Epithelial cell of prostate (primary cell): ENCODE measurements at regions not wholly inside any gene's neighbourhood (a gene's known extent, or its start where the extent isn't known, plus 50 kb on each side); places are given as distances from the start of the nearest gene placed in this dataset.
"Not testable (repeated sequence)": the region's sequence is repeated elsewhere in the genome, so short reads cannot be mapped to it uniquely, and the experiment has no call there.

Experiments
- DNase-seq: peaks from one replicate; pipeline ENCODE4 v3.0.0-alpha.2; 2011; ENCODE audit warnings: low read depth, low spot score
- H3K27ac ChIP-seq: fragments of 450-650 bp; 2 replicates; pipeline ENCODE4 v1.5.1; 2017; ENCODE audit warnings: mild to moderate bottlenecking

DNA sequence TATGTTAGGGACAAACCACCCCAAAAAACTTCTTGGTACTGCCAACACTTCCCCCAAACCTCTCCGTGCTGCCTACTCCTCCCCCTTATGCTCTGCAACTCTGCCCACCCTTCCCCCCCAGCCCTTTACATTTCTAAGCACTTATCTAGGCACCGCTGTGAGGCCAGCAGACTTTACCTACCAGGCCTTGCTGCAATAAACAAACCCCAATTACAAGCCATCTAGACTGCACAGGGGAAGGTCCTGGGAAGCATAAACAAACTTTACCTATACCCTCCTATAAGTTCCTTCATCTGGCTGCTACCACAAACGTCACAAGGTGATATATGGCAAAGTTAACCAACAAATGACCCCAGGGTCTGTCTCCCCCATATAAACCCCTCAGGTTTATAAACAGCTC is 259.4 kb upstream of the GULP1 start:
- DNase-seq: no peak
- no peak overlapping the region for H3K27ac ChIP-seq

DNA sequence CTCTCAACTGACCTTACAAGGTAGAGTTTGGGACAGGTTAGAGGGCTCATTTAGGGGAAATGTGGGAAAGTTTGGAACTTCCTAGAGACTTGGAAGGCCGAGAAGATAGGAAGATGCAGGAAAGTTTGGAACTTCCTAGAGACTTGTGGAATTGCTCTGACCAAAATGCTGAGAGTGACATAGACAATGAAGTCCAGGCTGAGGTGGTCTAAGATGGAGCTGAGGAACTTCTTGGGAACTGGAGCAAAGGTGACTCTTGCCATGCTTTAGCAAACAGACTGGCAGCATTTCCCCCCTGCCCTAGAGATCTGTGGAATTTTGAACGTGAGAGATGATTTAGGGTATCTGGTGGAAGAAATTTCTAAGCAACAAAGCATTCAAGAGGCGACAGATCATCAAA is 258.9 kb upstream of the GULP1 start:
- no peak for DNase-seq
- no peak overlapping the region for H3K27ac ChIP-seq

DNA sequence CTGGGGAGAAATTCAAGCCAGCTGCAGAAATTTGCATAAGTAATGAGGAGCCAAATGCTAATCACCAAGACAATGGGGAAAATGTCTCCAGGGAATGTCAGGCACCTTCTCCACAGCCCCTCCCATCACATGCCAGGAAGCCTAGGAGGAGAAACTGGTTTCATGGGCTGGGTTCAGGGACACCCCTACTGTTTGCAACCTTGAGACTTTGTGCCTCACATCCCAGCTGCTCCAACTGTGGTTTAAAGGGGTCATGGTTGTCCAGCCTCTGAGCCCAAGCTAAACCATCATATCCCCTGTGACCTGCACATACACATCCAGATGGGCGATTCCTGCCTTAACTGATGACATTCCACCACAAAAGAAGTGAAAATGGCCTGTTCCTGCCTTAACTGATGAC is 258.4 kb upstream of the GULP1 start:
- not testable (repeated sequence) for DNase-seq, H3K27ac ChIP-seq

DNA sequence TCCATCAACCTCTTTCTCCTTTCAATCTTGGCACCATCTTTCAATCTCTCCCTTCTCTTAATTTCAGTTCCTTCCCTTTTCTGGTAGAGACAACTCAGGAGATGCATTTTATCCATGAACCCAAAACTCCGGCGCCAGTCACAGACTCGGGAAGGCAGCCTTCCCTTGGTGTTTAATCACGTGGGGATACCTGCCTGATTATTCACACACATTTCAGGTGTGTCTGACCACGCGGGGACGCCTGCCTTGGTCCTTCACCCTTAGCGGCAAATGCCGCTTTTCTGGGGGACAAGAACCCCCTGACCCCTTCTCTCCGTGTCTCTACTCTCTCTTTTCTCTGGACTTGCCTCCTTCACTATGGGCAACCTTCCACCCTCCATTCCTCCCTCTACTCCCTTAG is 257.6 kb upstream of the GULP1 start:
- not testable (repeated sequence) for H3K27ac ChIP-seq, DNase-seq

DNA sequence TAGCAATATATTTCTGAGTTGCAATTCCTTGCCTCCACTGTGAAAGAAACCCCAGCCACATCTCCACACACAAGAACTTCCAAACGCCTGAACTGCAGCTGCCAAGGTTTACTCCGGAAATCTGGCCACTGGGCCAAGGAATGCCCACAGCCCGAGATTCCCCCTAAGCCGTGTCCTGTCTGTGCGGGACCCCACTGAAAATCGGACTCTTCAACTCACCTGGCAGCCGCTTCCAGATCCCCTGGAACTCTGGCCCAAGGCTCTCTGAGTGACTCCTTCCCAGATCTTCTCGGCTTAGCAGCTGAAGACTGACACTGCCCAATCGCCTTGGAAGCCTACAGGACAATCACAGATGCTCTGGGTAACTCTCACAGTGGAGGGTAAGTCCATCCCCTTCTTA is 256.3 kb upstream of the GULP1 start:
- not testable (repeated sequence) for DNase-seq, H3K27ac ChIP-seq

DNA sequence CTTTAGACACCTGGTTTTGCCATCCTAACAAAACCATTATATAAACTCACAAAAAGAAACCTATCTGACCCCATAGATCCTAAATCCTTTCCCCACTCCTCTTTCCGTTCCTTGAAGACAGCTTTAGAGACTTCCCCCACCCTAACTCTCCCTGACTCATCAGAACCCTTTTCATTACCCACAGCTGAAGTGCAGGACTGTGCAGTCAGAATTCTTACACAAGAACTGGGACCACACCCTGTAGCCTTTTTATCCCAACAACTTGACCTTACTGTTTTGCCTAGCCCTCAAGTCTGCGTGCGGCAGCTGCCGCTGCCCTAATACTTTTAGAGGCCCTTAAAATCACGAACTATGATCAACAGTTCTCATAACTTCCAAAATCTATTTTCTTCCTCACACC is 254.9 kb upstream of the GULP1 start:
- not testable (repeated sequence) for DNase-seq, H3K27ac ChIP-seq

DNA sequence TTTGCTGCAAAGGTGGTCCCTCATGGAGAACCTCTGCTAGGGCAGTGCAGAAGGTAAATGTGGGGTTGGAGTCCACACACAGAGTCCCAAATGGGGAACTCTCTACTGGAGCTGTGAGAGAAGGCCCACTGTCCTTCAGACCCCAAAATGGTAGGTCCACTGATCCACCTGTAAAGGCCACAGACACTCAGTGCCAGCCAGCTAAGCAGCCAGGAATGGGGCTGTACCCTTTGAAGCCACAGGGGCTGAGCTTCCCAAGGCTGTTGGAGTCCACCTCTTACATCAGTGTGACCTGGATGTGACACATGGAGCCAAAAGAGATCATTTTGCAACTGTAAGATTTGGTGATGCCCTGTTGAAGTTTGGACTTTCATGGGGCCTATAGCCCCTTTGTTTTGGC is 252.4 kb upstream of the GULP1 start:
- no peak overlapping the region for H3K27ac ChIP-seq
- no peak for DNase-seq

DNA sequence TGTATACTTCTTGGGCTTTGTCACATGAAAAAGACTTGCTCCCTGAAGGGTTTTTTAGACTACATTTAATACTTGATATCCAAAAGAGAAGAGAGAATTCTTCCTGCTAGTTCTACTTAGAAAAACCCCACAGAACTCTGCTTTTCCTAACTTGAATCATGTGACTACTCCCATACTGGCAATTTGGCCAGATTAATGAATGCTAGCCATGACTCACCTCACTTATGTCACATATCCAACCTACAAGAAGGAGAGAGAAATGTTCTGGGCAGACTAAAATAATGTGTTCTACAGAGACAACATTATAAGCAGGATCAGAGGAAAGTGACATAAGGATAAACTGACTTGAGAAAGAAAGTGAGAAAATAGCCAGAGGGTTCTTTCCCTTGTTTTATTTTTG is 249.3 kb upstream of the GULP1 start:
- no peak for DNase-seq
- no peak overlapping the region for H3K27ac ChIP-seq

DNA sequence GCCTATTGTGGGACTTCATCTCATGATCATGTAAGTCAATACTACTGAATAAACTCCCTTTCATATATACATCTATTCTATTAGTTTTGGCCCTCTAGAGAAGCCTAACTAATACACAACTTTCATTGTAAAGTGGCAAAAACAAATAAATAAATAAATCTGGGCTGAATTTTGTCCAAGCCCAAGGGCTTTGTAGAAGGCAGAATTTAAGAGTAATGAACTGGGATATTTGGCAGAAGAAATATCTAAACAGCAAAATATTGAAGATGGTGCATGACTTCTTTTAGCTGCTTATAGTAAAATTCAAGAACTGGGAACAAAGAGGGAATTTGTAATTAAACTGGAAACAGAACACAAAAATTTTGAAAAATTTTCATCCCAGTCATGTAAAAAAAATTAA is 246.7 kb upstream of the GULP1 start:
- no peak for DNase-seq
- H3K27ac ChIP-seq: no peak overlapping the region

DNA sequence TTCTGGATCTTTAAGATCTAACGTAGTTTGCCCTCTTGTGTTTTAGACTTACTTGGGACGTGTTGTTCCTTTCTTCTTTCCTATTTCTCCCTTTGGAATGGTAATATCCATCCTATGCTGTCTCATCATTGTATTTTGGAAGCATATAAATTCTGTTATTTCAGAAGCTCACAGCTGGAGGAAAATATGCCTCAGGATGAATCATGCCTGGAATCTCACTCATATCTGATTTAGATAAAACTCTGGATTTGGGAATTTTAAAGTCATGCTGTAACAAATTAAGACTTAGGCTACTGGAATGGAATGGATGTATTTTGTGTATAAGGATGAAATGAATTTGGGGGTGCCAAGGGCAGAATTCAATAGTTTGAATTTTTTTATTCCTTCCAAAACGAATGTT is 245.2 kb upstream of the GULP1 start:
- no peak for DNase-seq
- no peak overlapping the region for H3K27ac ChIP-seq

DNA sequence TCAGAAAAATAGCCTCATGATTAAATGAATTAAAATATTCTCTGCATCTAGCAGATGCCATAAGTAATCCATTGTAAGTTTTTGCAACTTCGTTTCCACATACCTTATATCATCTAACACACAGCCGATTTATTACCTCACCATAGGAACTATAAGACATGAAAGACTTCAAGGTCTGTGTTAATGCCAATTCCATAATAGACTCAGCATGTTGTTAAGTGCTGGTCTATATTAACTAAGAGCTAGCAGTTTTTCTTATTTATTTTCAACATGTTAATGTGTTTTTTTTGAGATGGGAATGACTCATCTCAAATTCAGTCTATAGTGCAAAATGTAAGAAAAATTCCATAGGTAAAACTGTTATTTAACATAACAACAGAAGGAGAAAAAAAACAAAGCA is 243.9 kb upstream of the GULP1 start:
- no peak overlapping the region for H3K27ac ChIP-seq
- no peak for DNase-seq

DNA sequence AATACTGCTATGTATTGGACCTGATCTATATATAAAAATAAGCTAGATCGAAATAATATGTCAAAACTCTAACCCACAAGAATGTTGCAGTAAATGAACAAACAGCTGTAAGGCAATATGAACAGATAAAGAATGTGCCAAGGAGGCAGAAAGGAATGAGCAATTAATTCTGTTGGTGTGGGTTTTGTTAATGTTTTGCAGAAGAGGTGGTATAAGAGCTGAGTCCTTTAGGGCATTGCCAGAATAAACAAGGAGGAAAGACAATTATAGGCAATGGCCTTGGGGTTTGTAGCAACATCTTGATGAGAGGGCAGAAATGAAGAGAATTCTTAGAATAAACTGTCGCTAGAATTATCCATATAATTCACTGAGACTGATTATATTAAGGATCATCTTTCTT is 240.9 kb upstream of the GULP1 start:
- no peak overlapping the region for H3K27ac ChIP-seq
- DNase-seq: no peak

DNA sequence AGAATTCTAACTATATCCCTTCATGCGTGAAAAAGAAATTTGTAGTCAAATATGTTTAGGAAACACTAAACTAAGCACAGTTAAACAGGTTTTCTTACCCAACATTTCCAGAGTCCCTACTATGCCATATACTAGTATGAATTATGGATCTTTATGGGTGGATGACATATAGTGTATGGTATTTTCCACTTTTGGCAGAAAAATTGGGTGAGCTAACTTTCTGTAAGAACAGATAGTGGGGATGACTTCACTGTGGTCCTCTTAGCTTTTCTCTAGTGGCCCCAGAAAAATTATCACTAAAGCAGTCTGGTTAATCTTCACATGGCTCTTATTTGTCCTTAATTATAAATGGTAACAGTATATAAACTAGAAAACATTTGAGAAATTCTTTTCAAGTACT is 240.0 kb upstream of the GULP1 start:
- no peak for DNase-seq

DNA sequence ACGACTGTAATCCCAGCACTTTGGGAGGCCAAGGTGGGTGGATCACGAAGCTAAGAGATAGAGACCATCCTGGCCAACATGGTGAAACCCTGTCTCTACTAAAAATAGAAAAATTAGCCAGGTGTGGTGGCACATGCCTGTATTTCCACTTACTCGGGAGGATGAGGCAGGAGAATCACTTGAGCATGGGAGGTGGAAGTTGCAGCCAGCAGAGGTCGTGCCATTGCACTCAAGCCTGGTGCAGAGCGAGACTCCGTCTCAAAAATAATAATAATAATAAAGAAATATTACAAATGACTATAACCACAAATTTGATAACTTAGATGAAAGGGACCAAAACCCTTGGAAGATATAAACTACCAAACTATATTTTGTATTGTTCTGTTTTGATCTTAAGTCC is 226.3 kb upstream of the GULP1 start:
- DNase-seq: no peak
- no peak overlapping the region for H3K27ac ChIP-seq

More for the DNA sequence above, 240.0 kb upstream of the GULP1 start:
- H3K27ac ChIP-seq: no peak overlapping the region

DNA sequence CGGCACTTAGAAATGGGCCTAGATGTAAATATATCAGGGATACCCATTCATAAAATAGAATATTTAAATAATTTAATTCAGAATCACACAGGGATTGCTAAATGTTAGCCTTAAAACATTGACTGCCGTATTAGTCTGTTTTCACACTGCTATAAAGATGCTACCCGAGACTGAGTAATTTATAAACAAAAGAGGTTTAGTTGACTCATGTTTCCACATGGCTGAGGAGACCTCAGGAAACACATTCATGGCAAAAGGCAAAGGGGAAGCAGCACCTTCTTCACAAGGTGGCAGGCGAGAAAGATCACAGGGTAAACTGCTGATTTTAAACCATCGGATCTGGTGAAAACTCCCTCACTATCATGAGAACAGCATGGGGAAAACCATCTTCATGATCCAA is 223.6 kb upstream of the GULP1 start:
- no peak for DNase-seq
- H3K27ac ChIP-seq: no peak overlapping the region

DNA sequence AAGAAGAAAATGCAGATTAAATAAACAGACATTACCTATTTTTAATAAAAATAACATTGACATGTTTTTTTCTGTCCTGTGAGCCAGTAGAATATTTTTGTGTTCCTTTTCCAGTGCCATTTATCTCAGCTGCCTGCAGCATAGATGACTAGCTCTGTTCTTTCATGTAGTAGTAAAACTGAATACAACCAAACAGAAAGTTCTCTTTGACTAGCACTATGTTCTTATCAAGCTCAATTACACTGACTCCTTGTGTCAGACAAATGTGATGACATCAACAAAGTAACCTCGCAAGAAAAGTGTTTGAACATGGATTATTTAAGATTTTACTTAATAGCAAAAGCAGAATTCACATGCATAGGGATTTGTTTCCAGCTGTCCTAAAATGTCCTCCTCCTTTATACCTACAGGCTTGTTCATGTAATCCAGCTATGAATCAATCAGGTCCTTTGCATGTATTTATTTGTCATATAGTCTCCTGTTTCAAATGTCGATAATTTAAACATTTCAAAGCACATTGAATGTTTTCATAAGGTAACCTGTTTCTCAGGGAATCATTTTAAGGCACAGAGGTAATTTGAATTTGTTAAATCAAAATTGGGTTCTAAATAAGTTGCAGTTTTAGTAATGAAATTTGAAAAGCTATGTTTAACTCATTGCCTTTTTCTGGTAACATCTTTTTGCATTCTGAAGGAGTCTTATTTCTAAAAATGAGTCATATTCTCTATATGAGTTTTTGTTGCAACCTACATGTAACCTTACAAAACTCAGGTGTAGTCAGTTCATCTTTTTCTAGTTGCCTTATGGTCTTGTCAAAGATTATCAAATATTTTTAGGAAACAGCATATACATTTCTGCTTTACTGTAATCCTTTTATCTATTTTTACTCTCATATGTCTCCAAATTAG is 215.3 kb upstream of the GULP1 start:
- no peak for DNase-seq
- H3K27ac ChIP-seq: no peak overlapping the region

DNA sequence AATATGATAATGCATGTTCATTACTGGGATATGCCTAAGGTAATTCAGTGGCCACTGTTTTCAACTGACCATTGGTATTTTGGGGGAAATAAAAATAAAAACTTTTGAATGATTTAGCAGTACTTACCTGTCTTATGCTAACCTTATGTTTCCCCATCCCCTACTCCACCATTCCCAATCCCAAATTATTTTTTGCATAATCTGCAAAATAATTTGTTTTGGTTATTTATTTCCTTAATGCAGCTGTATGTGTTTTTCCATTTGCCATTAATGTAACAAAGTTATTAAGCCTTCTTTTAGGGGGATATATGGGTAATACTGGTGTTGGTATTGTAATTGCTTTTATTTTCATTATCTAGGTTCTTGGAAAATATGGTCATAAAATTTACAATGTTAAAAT is 213.9 kb upstream of the GULP1 start:
- H3K27ac ChIP-seq: no peak overlapping the region
- no peak for DNase-seq

DNA sequence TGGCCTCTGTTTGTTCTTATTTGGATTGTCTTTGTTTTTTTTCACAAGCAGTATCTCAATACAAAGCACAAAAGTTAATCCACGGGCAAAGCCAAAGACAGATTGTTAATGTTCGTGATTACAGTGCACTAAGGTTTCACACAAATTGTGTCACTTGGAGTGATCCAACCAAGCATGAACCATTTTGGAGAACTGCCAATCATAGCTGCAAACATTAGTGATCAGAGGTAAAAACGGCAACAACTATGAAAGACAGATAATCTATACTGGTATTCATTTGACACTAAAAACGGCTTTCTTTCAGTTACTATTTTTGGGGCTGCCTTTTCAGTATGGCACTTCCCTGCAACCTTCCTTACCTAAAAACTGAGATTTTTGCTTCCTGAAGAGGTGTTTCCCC is 213.1 kb upstream of the GULP1 start:
- no peak for DNase-seq
- H3K27ac ChIP-seq: no peak overlapping the region

DNA sequence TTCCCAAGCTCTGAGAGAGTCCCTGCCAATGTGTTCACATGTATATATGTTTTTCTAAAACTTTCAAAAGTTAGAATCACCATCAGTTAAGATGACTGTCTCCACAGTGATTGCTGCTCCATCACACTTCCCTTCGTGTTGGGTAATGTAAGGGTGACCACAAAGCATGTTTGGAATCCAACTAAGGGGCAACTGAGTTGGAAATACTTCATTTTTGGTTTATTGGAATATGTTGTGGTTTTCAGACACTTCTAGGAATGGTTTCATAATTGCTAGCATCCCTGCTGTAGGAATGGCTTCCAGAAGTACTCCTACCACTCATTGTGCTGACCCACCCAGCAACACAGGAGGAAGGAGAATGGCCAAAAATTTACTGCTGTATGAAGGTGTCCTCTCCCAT is 212.5 kb upstream of the GULP1 start:
- DNase-seq: no peak
- no peak overlapping the region for H3K27ac ChIP-seq

DNA sequence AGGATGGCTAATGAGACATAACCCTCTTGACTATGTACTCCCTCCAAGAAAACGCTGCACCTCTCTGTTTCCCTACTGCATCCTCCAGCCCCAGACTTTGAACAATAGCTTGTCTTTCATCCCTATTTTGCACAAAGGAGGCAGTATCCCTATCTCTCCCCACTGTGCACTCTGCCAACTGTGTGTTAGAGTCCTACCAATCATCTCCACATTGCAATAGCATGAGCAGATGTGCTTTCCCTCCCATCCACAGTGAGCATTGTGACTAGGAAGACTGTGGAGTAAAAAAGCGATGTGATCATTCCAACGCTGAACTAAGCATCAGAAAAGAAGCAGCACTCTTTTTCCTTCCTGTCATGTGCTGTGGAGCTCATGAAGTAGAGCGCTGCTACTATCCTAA is 206.3 kb upstream of the GULP1 start:
- H3K27ac ChIP-seq: no peak overlapping the region
- DNase-seq: no peak

DNA sequence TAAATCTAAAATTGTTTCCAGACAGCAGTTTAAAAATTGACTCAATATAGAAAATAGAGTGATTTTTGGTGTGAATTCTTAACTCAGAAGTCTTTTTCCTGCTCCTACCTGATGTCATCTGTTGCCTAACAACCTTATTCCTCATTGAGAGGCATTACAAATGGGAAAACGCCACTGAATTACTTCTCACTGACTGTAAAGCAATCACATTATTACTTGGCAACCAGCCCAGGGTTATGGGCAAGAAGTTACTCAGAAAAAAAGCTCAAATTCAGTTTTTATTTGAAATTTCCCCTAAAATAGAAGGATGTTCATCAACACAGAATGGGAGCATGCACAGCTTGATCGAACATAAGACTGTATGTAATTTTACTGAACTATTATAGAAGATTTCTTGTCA is 201.8 kb upstream of the GULP1 start:
- DNase-seq: no peak
- no peak overlapping the region for H3K27ac ChIP-seq

DNA sequence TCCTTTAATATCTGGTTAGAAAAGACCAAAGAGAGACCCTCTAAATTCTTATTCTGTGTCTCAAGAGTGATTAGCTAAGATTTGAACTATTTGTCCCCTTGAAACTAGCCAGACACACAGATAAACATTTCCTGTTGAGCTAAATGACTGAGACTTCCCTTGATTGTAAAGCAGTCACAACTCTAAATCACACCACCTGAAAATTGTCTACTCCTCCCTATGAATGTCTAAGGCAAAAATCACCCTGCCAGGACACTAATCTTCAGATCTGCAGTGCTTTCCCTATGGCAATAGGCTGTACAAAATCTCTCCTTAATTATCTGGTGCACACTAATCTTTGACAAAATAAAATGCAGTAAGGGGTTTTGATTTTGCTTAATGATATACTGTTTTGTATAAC is 200.5 kb upstream of the GULP1 start:
- no peak for DNase-seq
- no peak overlapping the region for H3K27ac ChIP-seq
